Thoracic aorta (tissue), 2 donors: ENCODE measurements at regions not wholly inside any gene's neighbourhood (a gene's known extent, or its start where the extent isn't known, plus 50 kb on each side); places are given as distances from the start of the nearest gene placed in this dataset.

Experiments
- ATAC-seq: fragments of 150-250 bp; one replicate; pipeline ENCODE4 v1.8.0; 2017; ENCODE audit warnings: low read depth; ENCODE audit not compliant: insufficient number of reproducible peaks, low FRiP score
- DNase-seq: peaks from one replicate; pipeline ENCODE4 v3.0.0-alpha.2; 2020; ENCODE audit warnings: low spot score
- H3K27ac ChIP-seq, 2 donors: fragments of 200-600 bp; sonication (generic); 1 replicate in 1 of 2; 2 replicates in 1 of 2; pipeline ENCODE4 v1.5.1; 2016; ENCODE audit warnings: mild to moderate bottlenecking in 2 of 2, moderate library complexity in 2 of 2
- H3K27me3 ChIP-seq: fragments of 200-600 bp; sonication (generic); replicated peaks from 2 replicates; pipeline ENCODE4 v1.6.0; 2016; ENCODE audit warnings: mild to moderate bottlenecking; ENCODE audit not compliant: insufficient read depth
- H3K36me3 ChIP-seq: fragments of 200-600 bp; sonication (generic); one replicate; pipeline ENCODE4 v1.5.1; 2016
- H3K4me1 ChIP-seq, 2 donors: fragments of 200-600 bp; sonication (generic); 1 replicate in 1 of 2; 2 replicates in 1 of 2; pipeline versions ENCODE4 v1.5.1 to v1.6.0; 2016; ENCODE audit warnings: low read depth in 2 of 2, mild to moderate bottlenecking in 1 of 2; ENCODE audit not compliant: control insufficient read depth in 1 of 2
- H3K4me3 ChIP-seq: fragments of 200-600 bp; sonication (generic); 2 replicates; pipeline ENCODE4 v1.5.1; 2016; ENCODE audit warnings: mild to moderate bottlenecking
- H3K9me3 ChIP-seq: fragments of 200-600 bp; sonication (generic); 2 replicates; pipeline ENCODE4 v1.5.1; 2016
- CTCF ChIP-seq: fragments of 200-600 bp; sonication (generic); IDR thresholded peaks from one replicate; pipeline ENCODE4 v1.5.1; 2019; ENCODE audit warnings: antibody characterized with exemption

GRCh38 chr5:165094782-165095181 lies 1589.4 kb downstream of the MAT2B start:
- H3K9me3 ChIP-seq = no peaks in the 10 kb centered on the region
- no peaks in the 10 kb centered on the region for H3K27me3 ChIP-seq
- ATAC-seq (no peak), DNase-seq (no peak)
- no peaks in the 10 kb centered on the region for H3K36me3 ChIP-seq
- TF ChIP-seq CTCF = no peak
- H3K27ac ChIP-seq = no peak overlapping the region
- H3K4me3 ChIP-seq = no peak overlapping the region
- H3K4me1 ChIP-seq = no peaks in the 10 kb centered on the region

- Histone ChIP-seq H3K4me1 (no peaks in the 10 kb centered on the region), H3K27me3 (no peaks in the 10 kb centered on the region), H3K9me3 (no peaks in the 10 kb centered on the region), H3K36me3 (no peaks in the 10 kb centered on the region), H3K27ac (no peak overlapping the region), H3K4me3 (no peak overlapping the region)
- DNase-seq = no peak
- TF ChIP-seq CTCF = no peak
- ATAC-seq = no peak
Measured at GRCh38 chr5:165101709-165102108, 1596.3 kb downstream of the MAT2B start.

- Histone ChIP-seq H3K4me1 (no peaks in the 10 kb centered on the region), H3K4me3 (no peak overlapping the region), H3K27ac (no peak overlapping the region), H3K9me3 (no peaks in the 10 kb centered on the region), H3K36me3 (no peaks in the 10 kb centered on the region), H3K27me3 (no peaks in the 10 kb centered on the region)
- DNase-seq (no peak), ATAC-seq (no peak)
- no peak for TF ChIP-seq CTCF
Measured at GRCh38 chr5:165104611-165105010, 1599.2 kb downstream of the MAT2B start.

- H3K27me3 ChIP-seq = no peaks in the 10 kb centered on the region
- TF ChIP-seq CTCF = no peak
- DNase-seq = no peak
- no peak for ATAC-seq
- no peaks in the 10 kb centered on the region for H3K4me1 ChIP-seq
- no peaks in the 10 kb centered on the region for H3K9me3 ChIP-seq
- H3K4me3 ChIP-seq = no peak overlapping the region
- H3K36me3 ChIP-seq = no peaks in the 10 kb centered on the region
- H3K27ac ChIP-seq = no peak overlapping the region
Measured at GRCh38 chr5:165108809-165109208, 1603.4 kb downstream of the MAT2B start.

- DNase-seq = no peak
- no peak for ATAC-seq
- Histone ChIP-seq H3K36me3 (no peaks in the 10 kb centered on the region), H3K27me3 (no peaks in the 10 kb centered on the region), H3K27ac (no peak overlapping the region), H3K9me3 (no peaks in the 10 kb centered on the region), H3K4me1 (no peaks in the 10 kb centered on the region), H3K4me3 (no peak overlapping the region)
- TF ChIP-seq CTCF = no peak
Measured at GRCh38 chr5:165119175-165119574, 1613.8 kb downstream of the MAT2B start.
